Neural crest cell (in vitro differentiated cells): ENCODE measurements at regions not wholly inside any gene's neighbourhood (a gene's known extent, or its start where the extent isn't known, plus 50 kb on each side); places are given as distances from the start of the nearest gene placed in this dataset.

ENCODE experiments used
- DNase-seq: peaks from one replicate; pipeline ENCODE4 v3.0.0; 2021; ENCODE audit warnings: low read depth, mixed read lengths, low spot score
- H3K27ac Mint-ChIP-seq: one replicate; pipeline ENCODE4 v1.8.0; 2021; ENCODE audit warnings: mild to moderate bottlenecking, mixed read lengths; ENCODE audit not compliant: unreplicated experiment
- H3K27me3 Mint-ChIP-seq: 2 replicates; pipeline ENCODE4 v1.8.0; 2021; ENCODE audit warnings: low read depth, mild to moderate bottlenecking, mixed read lengths
- H3K36me3 Mint-ChIP-seq: 2 replicates; pipeline ENCODE4 v1.8.0; 2021; ENCODE audit warnings: low read depth, mild to moderate bottlenecking, mixed read lengths
- H3K4me1 Mint-ChIP-seq: 2 replicates; pipeline ENCODE4 v1.8.0; 2021; ENCODE audit warnings: mixed read lengths
- H3K4me3 Mint-ChIP-seq: one replicate; pipeline ENCODE4 v1.8.0; 2021; ENCODE audit warnings: mild to moderate bottlenecking, mixed read lengths
- H3K9me3 Mint-ChIP-seq: 2 replicates; pipeline ENCODE4 v1.8.0; 2021; ENCODE audit warnings: mixed read lengths
- TF ChIP-seq, protein P1 (sequence below): fragments of 200-600 bp; sonication (generic); conservative IDR thresholded peaks from 2 replicates; pipeline ENCODE4 v1.5.0; 2021; ENCODE audit warnings: antibody characterized with exemption, mild to moderate bottlenecking

- Mint-ChIP-seq H3K36me3 (no peaks in the 10 kb centered on the region), H3K27me3 (no peaks in the 10 kb centered on the region), H3K9me3 (peaks cover 2% of the 10 kb centered on the region), H3K4me1 (no peaks in the 10 kb centered on the region), H3K27ac (no peak overlapping the region), H3K4me3 (no peak overlapping the region)
- no peak for DNase-seq
- TF ChIP-seq, protein P1, sequence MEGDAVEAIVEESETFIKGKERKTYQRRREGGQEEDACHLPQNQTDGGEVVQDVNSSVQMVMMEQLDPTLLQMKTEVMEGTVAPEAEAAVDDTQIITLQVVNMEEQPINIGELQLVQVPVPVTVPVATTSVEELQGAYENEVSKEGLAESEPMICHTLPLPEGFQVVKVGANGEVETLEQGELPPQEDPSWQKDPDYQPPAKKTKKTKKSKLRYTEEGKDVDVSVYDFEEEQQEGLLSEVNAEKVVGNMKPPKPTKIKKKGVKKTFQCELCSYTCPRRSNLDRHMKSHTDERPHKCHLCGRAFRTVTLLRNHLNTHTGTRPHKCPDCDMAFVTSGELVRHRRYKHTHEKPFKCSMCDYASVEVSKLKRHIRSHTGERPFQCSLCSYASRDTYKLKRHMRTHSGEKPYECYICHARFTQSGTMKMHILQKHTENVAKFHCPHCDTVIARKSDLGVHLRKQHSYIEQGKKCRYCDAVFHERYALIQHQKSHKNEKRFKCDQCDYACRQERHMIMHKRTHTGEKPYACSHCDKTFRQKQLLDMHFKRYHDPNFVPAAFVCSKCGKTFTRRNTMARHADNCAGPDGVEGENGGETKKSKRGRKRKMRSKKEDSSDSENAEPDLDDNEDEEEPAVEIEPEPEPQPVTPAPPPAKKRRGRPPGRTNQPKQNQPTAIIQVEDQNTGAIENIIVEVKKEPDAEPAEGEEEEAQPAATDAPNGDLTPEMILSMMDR: no peak
Observed at GRCh38 chr13:83008212-83008929, 873.9 kb downstream of the SLITRK1 start.

DNA sequence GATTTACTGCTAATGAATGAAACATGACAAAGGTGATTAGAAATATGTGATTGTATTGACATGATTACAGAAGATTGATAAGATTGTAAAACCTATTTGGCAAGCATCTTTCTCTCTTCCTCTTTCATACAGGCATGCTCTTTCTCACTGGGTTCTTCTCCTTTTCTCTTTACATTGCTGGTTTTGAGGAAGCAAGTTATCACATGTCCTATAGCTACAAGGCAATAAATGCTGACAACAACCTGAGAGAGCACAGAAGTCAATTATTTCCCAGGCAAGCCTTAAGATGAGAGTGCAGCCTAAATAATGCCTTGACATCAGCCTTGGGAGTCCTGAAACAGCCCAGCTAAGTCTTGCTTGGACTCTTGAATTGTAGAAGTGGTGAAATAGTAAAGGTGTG lies 875.0 kb downstream of the SLITRK1 start:
- H3K36me3 Mint-ChIP-seq: no peaks in the 10 kb centered on the region
- H3K4me1 Mint-ChIP-seq: no peaks in the 10 kb centered on the region
- peaks cover 2% of the 10 kb centered on the region for H3K9me3 Mint-ChIP-seq
- H3K4me3 Mint-ChIP-seq: no peak overlapping the region
- TF ChIP-seq, protein P1: no peak
- no peak for DNase-seq
- H3K27me3 Mint-ChIP-seq: no peaks in the 10 kb centered on the region
- no peak overlapping the region for H3K27ac Mint-ChIP-seq

GRCh38 chr13:83003185-83003584 lies 879.1 kb downstream of the SLITRK1 start:
- Mint-ChIP-seq H3K4me3 (no peak overlapping the region), H3K27ac (no peak overlapping the region), H3K9me3 (peaks cover 6% of the 10 kb centered on the region), H3K27me3 (no peaks in the 10 kb centered on the region), H3K4me1 (no peaks in the 10 kb centered on the region), H3K36me3 (no peaks in the 10 kb centered on the region)
- TF ChIP-seq, protein P1: no peak
- DNase-seq: no peak

GRCh38 chr13:82993417-82993816 lies 888.9 kb downstream of the SLITRK1 start:
- TF ChIP-seq, protein P1: no peak
- H3K4me3 Mint-ChIP-seq: no peak overlapping the region
- H3K27me3 Mint-ChIP-seq: no peaks in the 10 kb centered on the region
- no peak overlapping the region for H3K27ac Mint-ChIP-seq
- peaks cover 3% of the 10 kb centered on the region for H3K9me3 Mint-ChIP-seq
- H3K4me1 Mint-ChIP-seq: no peaks in the 10 kb centered on the region
- H3K36me3 Mint-ChIP-seq: no peaks in the 10 kb centered on the region
- no peak for DNase-seq

DNA sequence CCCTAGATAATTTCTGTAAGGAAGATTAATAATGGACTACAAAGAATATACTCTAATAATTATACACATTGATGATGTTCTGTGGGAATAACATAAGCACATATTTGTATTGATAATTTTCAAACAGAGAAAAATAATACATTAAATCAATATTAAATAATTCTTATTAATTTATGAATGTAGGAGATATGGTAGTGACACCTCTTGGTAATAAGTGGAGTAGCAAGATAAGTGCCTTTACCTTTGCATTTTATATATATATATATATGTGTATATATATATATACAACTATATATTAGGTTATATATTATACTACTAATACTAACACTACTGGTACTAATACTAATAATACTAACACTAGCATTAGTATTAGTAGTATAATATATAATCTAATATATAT lies 905.8 kb downstream of the SLITRK1 start:
- no peak overlapping the region for H3K27ac Mint-ChIP-seq
- H3K9me3 Mint-ChIP-seq: peaks cover 6% of the 10 kb centered on the region
- no peaks in the 10 kb centered on the region for H3K4me1 Mint-ChIP-seq
- no peak for DNase-seq
- no peaks in the 10 kb centered on the region for H3K27me3 Mint-ChIP-seq
- TF ChIP-seq, protein P1: no peak
- H3K4me3 Mint-ChIP-seq: no peak overlapping the region
- no peaks in the 10 kb centered on the region for H3K36me3 Mint-ChIP-seq
